NCI-H2107 treated with DMSO at 0.1 percent for 48 hours (cell line): ENCODE measurements at regions not wholly inside any gene's neighbourhood (a gene's known extent, or its start where the extent isn't known, plus 50 kb on each side); places are given as distances from the start of the nearest gene placed in this dataset.

Experiments
- DNase-seq: peaks from one replicate; lab custom pipeline; 2025; ENCODE audit not compliant: unreplicated experiment; lab: John Stamatoyannopoulos, UW

DNA sequence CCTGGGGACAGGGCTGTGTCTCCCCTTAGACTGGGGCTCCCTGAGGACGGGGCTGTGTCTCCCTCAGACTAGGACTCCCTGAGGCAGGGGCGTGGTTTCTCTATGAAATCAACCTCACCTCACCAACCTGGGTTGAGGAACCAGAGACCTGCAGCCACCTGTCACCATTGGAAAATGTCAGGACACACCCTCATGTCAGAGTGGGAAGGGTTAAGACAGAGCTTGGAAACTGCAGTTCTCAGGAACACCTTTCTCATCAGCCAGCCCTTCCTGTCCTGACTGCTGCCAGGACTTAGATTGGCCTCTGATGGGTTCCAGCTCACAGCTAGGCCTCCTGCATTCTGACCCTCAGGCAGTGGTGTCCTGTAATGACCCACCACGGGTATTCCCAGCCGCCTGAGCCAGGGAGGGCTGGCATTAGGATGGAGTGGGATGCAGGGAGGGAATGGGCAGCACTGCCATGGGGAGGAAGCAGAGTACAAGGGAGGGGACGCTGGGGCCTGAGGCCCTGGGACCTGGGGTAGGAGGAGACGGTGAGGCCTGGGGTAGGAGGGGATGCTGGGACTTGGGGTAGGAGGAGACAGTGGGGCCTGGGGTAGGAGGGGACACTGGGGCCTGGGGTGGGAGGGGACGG is 76.3 kb downstream of the MRPL14 start:
- DNase-seq: no peak

- DNase-seq: no peak
Measured at GRCh38 chr6:44049989-44050871, 77.0 kb downstream of the MRPL14 start.

DNA sequence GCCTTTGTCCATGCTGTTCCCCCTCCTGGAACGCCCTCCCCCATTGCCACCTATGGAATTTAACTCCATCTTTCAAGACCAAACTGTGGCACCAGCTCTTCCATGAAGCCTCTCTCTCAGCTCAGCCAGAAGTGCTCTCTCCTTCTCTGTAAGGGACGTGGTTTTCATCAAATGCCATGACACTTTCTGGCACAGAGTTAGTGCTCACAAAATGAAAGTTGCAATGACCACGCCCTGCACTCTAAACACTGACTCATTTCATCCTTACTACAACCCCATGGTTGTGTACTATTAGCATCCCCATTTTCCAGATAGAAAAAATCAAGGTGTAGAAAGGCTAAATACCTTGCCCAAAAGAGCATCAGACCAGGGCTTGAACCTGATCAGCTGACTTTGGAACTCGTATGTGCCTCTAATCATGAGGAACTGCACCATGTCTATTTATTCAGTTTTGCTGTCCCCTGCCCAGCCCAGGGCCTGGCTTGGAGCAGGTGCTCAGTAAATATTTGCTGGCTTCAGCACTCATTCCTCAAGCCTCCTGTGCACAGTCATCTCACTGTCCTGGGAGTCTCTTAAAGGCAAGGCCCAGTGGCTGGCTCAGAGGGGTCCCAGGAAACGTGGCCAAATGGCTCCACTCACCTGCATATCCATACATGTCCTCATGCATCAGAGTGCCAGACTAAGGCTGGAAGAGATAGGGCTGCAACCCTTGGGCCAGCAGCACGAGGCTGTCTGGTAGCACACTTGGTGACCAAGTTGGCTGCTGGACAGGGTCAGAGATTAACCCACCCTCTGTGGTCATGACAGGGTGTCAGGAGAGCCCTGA is 77.9 kb downstream of the MRPL14 start:
- DNase-seq: no peak

DNA sequence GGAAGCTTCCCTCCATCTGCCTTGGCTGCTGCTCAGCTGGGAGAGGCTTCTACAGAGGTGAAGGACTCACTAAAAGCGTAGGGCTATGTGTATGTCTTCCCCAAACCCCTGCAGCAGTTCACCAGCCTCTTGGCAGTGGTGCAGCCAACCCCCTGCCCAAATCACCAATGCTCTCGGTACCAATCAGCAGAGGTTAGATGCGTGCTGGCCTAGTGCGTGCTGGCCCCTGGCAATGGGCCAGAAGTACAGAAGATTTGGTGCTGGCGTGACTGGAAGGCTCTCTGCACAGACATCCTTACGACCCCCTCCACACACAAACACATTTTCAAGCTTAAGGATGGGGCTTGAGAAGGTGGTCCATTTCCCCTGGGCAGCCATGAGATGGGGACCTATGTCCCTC is 79.0 kb downstream of the MRPL14 start:
- DNase-seq: no peak

DNA sequence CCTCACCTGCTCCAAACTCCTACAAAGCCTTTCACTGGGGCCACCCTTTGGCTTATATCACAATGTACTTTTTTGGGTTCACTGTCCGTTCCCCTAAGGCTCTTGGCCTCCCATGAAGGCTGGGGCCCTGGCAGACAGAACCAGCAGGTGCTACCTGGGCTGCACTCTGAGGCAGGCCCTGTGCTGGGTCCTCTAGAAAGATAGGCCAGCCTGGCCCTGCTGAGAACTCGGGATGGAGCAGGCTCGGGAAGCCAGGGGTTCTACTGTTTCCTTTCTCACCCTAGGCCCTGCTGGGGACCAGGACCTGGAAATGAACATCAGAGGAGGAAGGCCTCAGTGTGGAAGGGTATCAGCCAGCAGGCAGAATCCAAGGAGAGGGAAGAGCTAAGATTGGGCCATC is 79.5 kb downstream of the MRPL14 start:
- DNase-seq: no peak

DNA sequence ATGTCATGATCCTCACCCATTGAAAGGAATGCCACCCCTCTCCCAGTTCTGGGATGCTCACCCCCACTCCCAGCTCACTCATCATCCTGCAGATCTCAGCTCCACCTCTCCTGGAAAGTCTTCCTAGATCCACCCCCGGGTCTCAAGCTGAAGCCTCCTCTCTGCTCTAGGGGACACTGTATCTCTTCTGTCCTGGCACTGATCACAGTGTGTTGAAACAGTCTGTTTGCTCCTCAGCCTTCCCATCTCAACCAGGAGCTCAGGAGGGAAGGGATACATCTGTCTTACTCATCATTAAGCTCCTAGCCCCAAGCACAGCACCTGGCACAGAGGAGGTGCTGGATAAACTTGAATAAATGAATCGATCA is 80.1 kb downstream of the MRPL14 start:
- no peak for DNase-seq

- DNase-seq: no peak
Measured at GRCh38 chr6:44046516-44047178, 80.6 kb downstream of the MRPL14 start.

- DNase-seq: no peak
Measured at GRCh38 chr6:44045672-44046015, 81.6 kb downstream of the MRPL14 start.

- DNase-seq: no peak
Measured at GRCh38 chr6:44044940-44045671, 82.1 kb downstream of the MRPL14 start.

DNA sequence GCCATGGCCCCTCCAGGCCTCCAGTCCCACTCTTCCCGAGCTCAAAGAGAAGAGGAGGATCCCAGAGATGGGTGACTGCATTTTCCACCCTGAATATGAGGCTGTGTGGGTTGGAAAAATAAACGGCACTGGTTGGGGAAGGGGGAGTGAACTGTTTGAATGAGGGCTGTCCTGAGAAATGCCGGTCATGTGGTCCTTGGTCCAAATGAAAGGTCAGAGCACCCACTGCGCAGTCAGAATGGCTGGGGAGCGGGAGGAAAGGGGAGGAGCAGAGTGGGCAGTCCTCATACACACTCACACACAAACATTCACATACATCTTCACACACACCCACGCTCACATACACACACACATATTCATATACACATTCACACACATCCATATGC is 83.1 kb downstream of the MRPL14 start:
- DNase-seq: no peak

- DNase-seq: no peak
Measured at GRCh38 chr6:44043479-44044153, 83.6 kb downstream of the MRPL14 start.

- no peak for DNase-seq
Measured at GRCh38 chr6:44042989-44043478, 84.2 kb downstream of the MRPL14 start.

DNA sequence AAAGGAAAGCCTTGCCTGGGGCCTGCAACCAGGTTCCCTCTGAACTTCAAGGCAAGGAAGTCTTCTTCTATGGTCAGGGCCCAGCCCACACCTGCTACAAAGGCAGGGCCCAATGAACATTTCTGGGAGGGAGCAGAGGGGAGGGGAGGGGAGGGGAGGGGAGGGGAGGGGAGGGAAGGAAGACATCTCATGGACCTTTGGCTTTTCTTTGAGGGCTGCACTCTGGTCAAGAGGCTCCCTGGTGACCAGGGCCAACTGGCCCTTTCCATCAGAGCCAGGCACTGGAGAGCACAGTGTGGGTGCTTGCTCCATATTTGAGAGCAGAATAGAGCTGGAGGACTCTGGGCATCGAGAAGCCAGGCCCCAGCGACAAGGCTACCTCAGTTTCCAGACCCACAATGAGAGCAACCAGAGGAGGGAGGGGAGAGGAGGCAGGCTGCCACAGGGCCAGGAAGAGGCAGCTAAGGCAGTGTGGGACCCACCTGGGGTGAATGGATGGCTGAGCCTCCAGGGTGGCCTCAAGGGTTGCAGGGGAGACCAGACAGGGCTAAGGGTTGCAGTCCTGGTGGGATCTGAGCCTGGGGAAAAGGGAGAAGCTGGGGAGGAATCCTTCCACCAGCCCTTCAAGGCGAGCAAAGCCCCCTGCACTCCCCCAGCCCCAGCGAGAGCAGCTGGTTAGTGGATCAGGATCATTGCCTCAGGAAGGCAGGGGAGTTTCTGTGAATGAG is 84.8 kb downstream of the MRPL14 start:
- no peak for DNase-seq

DNA sequence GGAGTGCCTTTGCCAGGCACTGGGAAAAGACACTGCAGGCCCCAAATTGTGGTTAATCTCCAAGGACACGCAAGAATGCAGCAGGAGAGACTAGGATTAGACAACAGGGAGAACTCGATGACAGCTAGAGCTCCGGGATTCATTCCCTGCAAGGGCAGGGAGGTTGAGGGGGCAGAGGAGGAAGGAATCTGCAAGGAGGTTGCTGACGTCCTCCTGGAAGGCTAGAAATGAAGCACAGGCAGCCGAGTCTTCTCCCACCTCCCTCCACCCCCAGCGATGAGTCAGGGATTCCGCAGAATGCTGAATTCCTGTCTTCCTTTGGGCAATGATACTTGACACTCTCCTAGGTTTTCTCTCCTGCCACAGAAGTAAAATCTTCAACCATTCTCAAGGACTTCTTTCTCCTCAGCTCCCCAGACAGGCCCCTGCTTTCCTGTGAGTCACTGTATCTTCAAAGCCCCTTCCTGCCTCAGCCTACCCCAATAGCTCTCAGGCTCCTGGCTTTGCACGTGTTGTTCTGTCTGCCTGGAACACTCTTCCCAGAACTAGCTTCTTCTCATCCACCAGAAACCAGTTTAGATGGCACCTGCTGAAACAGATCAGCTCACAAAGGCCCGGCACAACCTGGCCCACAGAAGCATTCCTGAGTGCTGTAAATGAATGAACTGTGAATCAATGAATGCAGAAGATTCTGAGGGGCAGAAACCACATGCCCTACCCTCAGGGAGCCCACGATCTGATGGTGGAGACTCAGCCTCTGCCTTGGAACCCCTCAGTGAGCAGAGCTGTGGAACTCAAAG is 85.6 kb downstream of the MRPL14 start:
- no peak for DNase-seq

GRCh38 chr6:44040786-44041185 is 86.5 kb downstream of the MRPL14 start:
- DNase-seq: no peak

- DNase-seq: no peak
Measured at GRCh38 chr6:44039839-44040350, 87.4 kb downstream of the MRPL14 start.

- no peak for DNase-seq
Measured at GRCh38 chr6:44039191-44039719, 88.0 kb downstream of the MRPL14 start.

- DNase-seq: no peak
Measured at GRCh38 chr6:44038543-44039065, 88.6 kb downstream of the MRPL14 start.
